Muscle layer of duodenum (tissue), 2 donors: ENCODE measurements at regions not wholly inside any gene's neighbourhood (a gene's known extent, or its start where the extent isn't known, plus 50 kb on each side); places are given as distances from the start of the nearest gene placed in this dataset.
"Not testable (repeated sequence)": the region's sequence is repeated elsewhere in the genome, so short reads cannot be mapped to it uniquely, and the experiment has no call there.

Experiments
- H3K27ac ChIP-seq: one replicate; pipeline ENCODE4 v1.7.0; 2013; ENCODE audit warnings: mild to moderate bottlenecking, low read length
- H3K27me3 ChIP-seq: one replicate; pipeline ENCODE4 v1.7.0; 2013; ENCODE audit warnings: low read depth, mild to moderate bottlenecking, control low read depth, low read length
- H3K36me3 ChIP-seq, 2 donors: one replicate each; pipeline ENCODE4 v1.7.0; 2013; ENCODE audit warnings: low read length in 2 of 2, control low read depth in 1 of 2, mild to moderate bottlenecking in 1 of 2; ENCODE audit not compliant: insufficient read depth in 2 of 2, control insufficient read depth in 1 of 2
- H3K4me1 ChIP-seq, 2 donors: one replicate each; pipeline ENCODE4 v1.7.0; 2013; ENCODE audit warnings: low read length in 2 of 2, mild to moderate bottlenecking in 2 of 2, control low read depth in 1 of 2, moderate library complexity in 1 of 2; ENCODE audit not compliant: insufficient read depth in 2 of 2, control insufficient read depth in 1 of 2
- H3K4me3 ChIP-seq, 2 donors: one replicate each; pipeline ENCODE4 v1.7.0; 2013; ENCODE audit warnings: low read length in 2 of 2, low read depth in 1 of 2, mild to moderate bottlenecking in 1 of 2
- H3K9me3 ChIP-seq, 2 donors: one replicate each; pipeline ENCODE4 v1.7.0; 2013; ENCODE audit warnings: low read length in 2 of 2, control low read depth in 1 of 2, mild to moderate bottlenecking in 1 of 2; ENCODE audit not compliant: control insufficient read depth in 1 of 2
- donor health status: healthy.

GRCh38 chr20:39968495-39968894 is 720.5 kb downstream of the MAFB start:
- Histone ChIP-seq H3K27ac (no peak overlapping the region), H3K9me3 (peaks cover 0 to 5% of the 10 kb centered on the region in 2 donors)

GRCh38 chr20:39967806-39968205 is 721.2 kb downstream of the MAFB start:
- H3K4me3 ChIP-seq = no peak overlapping the region
- H3K27me3 ChIP-seq = no peaks in the 10 kb centered on the region
- H3K36me3 ChIP-seq = no peaks in the 10 kb centered on the region
- H3K4me1 ChIP-seq = no peaks in the 10 kb centered on the region
- peaks cover 0 to 5% of the 10 kb centered on the region in 2 donors for H3K9me3 ChIP-seq
- no peak overlapping the region for H3K27ac ChIP-seq

More at GRCh38 chr20:39968495-39968894, 720.5 kb downstream of the MAFB start:
- Histone ChIP-seq H3K27me3 (no peaks in the 10 kb centered on the region), H3K36me3 (no peaks in the 10 kb centered on the region), H3K4me1 (no peaks in the 10 kb centered on the region), H3K4me3 (no peak overlapping the region)

GRCh38 chr20:39961637-39962244 is 727.3 kb downstream of the MAFB start:
- H3K27ac ChIP-seq = no peak overlapping the region
- no peaks in the 10 kb centered on the region for H3K36me3 ChIP-seq
- H3K27me3 ChIP-seq = no peaks in the 10 kb centered on the region
- H3K4me3 ChIP-seq = no peak overlapping the region
- no peaks in the 10 kb centered on the region for H3K9me3 ChIP-seq
- H3K4me1 ChIP-seq = peaks cover 0 to 12% of the 10 kb centered on the region in 2 donors

- Histone ChIP-seq H3K27me3 (no peaks in the 10 kb centered on the region), H3K27ac (no peak overlapping the region), H3K9me3 (no peaks in the 10 kb centered on the region), H3K4me3 (no peak overlapping the region), H3K4me1 (peaks cover 0 to 12% of the 10 kb centered on the region in 2 donors), H3K36me3 (no peaks in the 10 kb centered on the region)
Measured at GRCh38 chr20:39960522-39961428, 728.3 kb downstream of the MAFB start.

- H3K9me3 ChIP-seq, H3K36me3 ChIP-seq, H3K27me3 ChIP-seq, H3K4me3 ChIP-seq, H3K27ac ChIP-seq: not testable (repeated sequence)
- H3K4me1 ChIP-seq = peaks cover 0 to 12% of the 10 kb centered on the region in 2 donors
Measured at GRCh38 chr20:39957911-39958310, 731.1 kb downstream of the MAFB start.

- Histone ChIP-seq H3K4me3 (no peak overlapping the region), H3K4me1 (no peaks in the 10 kb centered on the region), H3K27me3 (no peaks in the 10 kb centered on the region), H3K36me3 (no peaks in the 10 kb centered on the region), H3K27ac (no peak overlapping the region), H3K9me3 (no peaks in the 10 kb centered on the region)
Measured at GRCh38 chr20:39954621-39955020, 734.4 kb downstream of the MAFB start.

GRCh38 chr20:39946931-39947330 is 742.1 kb downstream of the MAFB start:
- Histone ChIP-seq H3K27ac (no peak overlapping the region), H3K36me3 (no peaks in the 10 kb centered on the region), H3K4me1 (no peaks in the 10 kb centered on the region), H3K4me3 (no peak overlapping the region), H3K9me3 (no peaks in the 10 kb centered on the region), H3K27me3 (no peaks in the 10 kb centered on the region)

GRCh38 chr20:39946053-39946810 is 742.8 kb downstream of the MAFB start:
- no peaks in the 10 kb centered on the region for H3K27me3 ChIP-seq
- H3K9me3 ChIP-seq = no peaks in the 10 kb centered on the region

GRCh38 chr20:39944861-39945260 is 744.2 kb downstream of the MAFB start:
- Histone ChIP-seq H3K4me3 (no peak overlapping the region), H3K27me3 (no peaks in the 10 kb centered on the region), H3K27ac (no peak overlapping the region), H3K9me3 (no peaks in the 10 kb centered on the region), H3K4me1 (no peaks in the 10 kb centered on the region), H3K36me3 (no peaks in the 10 kb centered on the region)

More at GRCh38 chr20:39946053-39946810, 742.8 kb downstream of the MAFB start:
- Histone ChIP-seq H3K36me3 (no peaks in the 10 kb centered on the region), H3K4me3 (no peak overlapping the region), H3K27ac (no peak overlapping the region), H3K4me1 (no peaks in the 10 kb centered on the region)

- Histone ChIP-seq H3K4me1 (no peaks in the 10 kb centered on the region), H3K4me3 (no peak overlapping the region), H3K9me3 (no peaks in the 10 kb centered on the region), H3K36me3 (no peaks in the 10 kb centered on the region), H3K27me3 (no peaks in the 10 kb centered on the region), H3K27ac (no peak overlapping the region)
Measured at GRCh38 chr20:39943336-39943735, 745.7 kb downstream of the MAFB start.

- Histone ChIP-seq H3K27ac (no peak overlapping the region), H3K27me3 (no peaks in the 10 kb centered on the region), H3K4me1 (no peaks in the 10 kb centered on the region), H3K4me3 (no peak overlapping the region), H3K9me3 (no peaks in the 10 kb centered on the region), H3K36me3 (no peaks in the 10 kb centered on the region)
Measured at GRCh38 chr20:39941245-39941644, 747.8 kb downstream of the MAFB start.
